22Rv1 (cell line): ENCODE measurements at regions not wholly inside any gene's neighbourhood (a gene's known extent, or its start where the extent isn't known, plus 50 kb on each side); places are given as distances from the start of the nearest gene placed in this dataset.

Experiments used
- ZFX ChIP-seq: fragments of 450-650 bp; IDR thresholded peaks from 2 replicates; pipeline ENCODE4 v1.6.1; 2017; ENCODE audit warnings: antibody characterized with exemption, borderline replicate concordance
- TF ChIP-seq, protein P1 (sequence below): fragments of 450-650 bp; IDR thresholded peaks from 2 replicates; pipeline ENCODE4 v1.5.1; 2017; ENCODE audit warnings: mild to moderate bottlenecking

GRCh38 chr12:75932241-75932640, 99.3 kb downstream of the PHLDA1 start:
- TF ChIP-seq, protein P1, sequence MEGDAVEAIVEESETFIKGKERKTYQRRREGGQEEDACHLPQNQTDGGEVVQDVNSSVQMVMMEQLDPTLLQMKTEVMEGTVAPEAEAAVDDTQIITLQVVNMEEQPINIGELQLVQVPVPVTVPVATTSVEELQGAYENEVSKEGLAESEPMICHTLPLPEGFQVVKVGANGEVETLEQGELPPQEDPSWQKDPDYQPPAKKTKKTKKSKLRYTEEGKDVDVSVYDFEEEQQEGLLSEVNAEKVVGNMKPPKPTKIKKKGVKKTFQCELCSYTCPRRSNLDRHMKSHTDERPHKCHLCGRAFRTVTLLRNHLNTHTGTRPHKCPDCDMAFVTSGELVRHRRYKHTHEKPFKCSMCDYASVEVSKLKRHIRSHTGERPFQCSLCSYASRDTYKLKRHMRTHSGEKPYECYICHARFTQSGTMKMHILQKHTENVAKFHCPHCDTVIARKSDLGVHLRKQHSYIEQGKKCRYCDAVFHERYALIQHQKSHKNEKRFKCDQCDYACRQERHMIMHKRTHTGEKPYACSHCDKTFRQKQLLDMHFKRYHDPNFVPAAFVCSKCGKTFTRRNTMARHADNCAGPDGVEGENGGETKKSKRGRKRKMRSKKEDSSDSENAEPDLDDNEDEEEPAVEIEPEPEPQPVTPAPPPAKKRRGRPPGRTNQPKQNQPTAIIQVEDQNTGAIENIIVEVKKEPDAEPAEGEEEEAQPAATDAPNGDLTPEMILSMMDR: no peak
- TF ChIP-seq ZFX: no peak
